ENCODE measurements at regions not wholly inside any gene's neighbourhood (a gene's known extent, or its start where the extent isn't known, plus 50 kb on each side); places are given as distances from the start of the nearest gene placed in this dataset.
A peak's percentile ranks its signal among the peaks of the same experiment; 100 is the strongest.

- peak; percentile 31 for FAIRE-seq
These were observed 373.1 kb upstream of the SYT4 start for GRCh38 chr18:43650426-43650825.

- FAIRE-seq, result no peak
These were observed 373.8 kb upstream of the SYT4 start for GRCh38 chr18:43651057-43651456.

GRCh38 chr18:43656547-43656946 is 379.3 kb upstream of the SYT4 start:
- no peak for FAIRE-seq

- no peak for FAIRE-seq
These were observed 384.3 kb upstream of the SYT4 start for GRCh38 chr18:43661570-43661969.

GRCh38 chr18:43662657-43663056 is 385.4 kb upstream of the SYT4 start:
- FAIRE-seq, result no peak

GRCh38 chr18:43663159-43663558 is 385.9 kb upstream of the SYT4 start:
- peak; percentile 72 for FAIRE-seq

DNA sequence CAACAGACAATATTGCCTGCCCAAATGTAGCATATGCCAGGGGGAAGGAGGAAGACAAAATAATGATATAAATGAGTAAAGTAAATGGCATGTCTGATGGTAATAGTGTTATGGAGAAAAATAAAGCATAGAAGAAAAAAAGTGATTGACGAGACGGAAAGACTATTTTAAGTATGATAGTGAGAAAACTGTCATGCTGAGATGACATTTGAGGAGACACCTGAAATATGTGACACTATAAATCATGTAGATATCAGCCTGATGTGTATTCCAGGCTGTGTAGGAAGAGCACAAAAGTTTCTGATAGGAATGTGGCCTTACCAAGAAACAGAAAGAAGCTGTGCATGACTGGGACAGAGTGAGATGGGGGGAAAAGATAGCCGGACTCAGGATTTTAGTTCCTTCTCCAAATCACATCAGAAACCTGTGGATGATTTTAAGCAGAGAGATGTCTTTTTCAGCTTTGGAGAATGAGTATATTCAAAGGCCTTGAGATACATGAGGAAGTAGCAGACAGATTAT is 387.3 kb upstream of the SYT4 start:
- FAIRE-seq, result no peak

- no peak for FAIRE-seq
These were observed 388.0 kb upstream of the SYT4 start for GRCh38 chr18:43665105-43665788.

DNA sequence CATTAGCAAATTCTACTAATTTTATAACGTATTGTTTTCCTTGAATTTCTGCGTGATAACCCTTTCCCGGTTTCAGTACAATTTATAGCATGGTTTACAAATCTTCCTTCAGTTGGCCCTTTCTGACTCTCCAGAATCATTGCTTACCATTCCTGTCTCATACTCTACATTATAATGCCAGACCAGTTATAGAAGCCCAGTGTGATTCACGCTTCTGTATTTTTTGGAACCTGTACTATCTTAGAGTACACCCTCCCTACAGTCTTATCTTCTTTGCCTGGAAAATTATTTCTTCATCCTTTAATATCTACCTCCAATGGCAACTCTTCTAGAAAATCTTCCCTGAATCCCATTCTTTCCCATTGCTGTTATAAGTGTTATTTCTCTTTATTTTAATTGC is 391.6 kb upstream of the SYT4 start:
- no peak for FAIRE-seq

GRCh38 chr18:43671431-43671830 is 394.1 kb upstream of the SYT4 start:
- FAIRE-seq, result no peak

GRCh38 chr18:43680096-43680495 is 402.8 kb upstream of the SYT4 start:
- FAIRE-seq, result peak; percentile 94

DNA sequence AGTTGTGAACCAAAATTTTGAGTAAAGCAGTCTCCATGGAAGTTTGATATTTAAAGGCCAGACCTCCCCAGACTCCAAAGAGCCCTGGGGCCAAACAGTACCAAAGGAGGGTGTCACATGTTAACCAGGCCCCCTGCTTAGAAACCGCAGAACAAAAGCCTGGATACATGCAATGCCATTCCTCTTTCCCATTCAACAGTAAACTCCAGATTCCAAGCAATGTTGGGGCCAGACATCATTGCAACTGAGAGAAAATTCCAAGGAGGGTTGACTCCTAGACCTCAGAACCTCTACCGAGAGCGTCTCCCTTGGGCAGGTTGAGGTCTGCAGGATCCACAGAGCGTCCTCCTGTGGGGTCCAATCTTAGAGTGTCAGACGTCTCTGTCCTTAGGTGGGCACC is 404.4 kb upstream of the SYT4 start:
- FAIRE-seq, result no peak

GRCh38 chr18:43682196-43682595 is 404.9 kb upstream of the SYT4 start:
- no peak for FAIRE-seq

GRCh38 chr18:43686709-43687108 is 409.4 kb upstream of the SYT4 start:
- no peak for FAIRE-seq

- no peak for FAIRE-seq
These were observed 414.9 kb upstream of the SYT4 start for GRCh38 chr18:43692099-43692690.

GRCh38 chr18:43702399-43702798 is 425.1 kb upstream of the SYT4 start:
- no peak for FAIRE-seq

- FAIRE-seq, result no peak
These were observed 425.8 kb upstream of the SYT4 start for GRCh38 chr18:43703050-43703449.

GRCh38 chr18:43705850-43706249 is 428.6 kb upstream of the SYT4 start:
- FAIRE-seq, result no peak

- no peak for FAIRE-seq
These were observed 432.8 kb upstream of the SYT4 start for GRCh38 chr18:43710135-43710534.

DNA sequence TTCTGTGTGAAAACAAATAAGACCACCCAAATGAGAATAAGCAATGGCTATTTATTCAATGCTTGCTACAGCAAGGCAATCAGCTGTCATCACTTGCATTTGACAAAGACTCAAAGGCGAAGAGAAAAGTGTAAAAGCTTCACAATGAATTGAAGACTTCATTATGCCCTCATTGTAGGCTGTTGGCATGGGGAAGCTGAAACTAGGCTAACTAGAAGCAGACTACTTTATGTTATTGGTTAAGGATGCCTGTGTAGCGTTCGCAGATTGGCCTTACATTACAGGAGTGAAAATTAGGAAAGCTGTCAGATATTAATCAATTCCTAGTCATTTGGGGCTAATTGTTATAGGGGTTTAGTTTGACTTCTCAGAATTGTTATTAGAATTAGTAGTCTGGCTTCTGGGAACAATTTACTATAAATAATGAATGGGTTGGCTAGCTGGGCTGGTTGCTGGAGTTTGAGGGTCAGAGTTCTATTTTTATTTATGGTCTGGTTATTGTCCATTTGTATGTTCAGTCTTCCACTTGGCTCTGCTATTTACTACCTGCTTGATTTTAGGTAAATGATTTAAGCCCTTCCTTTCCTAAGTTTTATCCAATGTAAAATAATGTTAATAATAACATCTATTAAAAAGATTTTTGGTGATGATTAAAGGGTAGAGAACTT is 437.2 kb upstream of the SYT4 start:
- no peak for FAIRE-seq

DNA sequence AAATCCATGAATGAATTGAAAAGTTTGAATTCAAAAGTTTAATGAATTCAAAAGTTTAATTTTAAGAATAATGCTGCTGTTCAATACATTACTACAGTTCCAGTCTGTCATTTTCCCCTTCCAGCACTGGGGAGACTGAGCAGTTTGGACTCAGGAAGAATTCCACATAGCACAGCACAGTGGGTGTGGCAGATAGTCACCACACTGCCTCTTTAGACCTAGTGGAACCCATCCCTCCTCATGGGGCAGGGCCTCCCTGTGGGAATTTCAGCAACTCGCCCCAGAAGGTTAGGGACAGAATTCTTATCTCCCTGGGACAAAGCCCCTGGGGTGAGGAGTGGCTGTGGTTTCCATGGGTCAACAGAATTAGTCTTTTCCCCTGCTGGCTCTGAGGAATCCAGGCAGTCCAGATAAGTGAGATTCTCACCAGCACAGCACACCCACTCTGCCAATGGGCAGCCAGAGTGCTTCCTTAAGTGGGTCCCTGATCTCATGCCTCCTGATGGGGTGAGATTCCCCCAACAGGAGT is 442.0 kb upstream of the SYT4 start:
- no peak for FAIRE-seq

GRCh38 chr18:43720041-43720440 is 442.8 kb upstream of the SYT4 start:
- no peak for FAIRE-seq

DNA sequence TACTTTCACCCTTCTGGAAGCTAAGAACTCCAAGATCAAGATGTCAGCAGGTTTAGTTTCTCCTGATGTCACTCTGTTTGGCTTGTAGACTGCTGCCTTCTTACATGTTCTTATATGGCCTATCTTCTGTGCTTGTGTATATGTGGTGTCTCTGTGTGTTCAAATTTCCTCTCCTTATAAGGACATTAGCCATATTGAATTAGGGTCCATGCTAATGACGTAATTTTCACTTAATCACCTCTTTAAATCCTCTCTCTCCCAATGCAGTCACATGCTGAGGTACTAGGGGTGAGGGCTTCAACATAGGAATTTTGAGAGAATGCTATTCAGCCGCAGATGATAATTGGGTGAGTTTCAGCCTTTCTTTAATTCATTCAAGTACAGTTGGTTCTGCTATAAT is 458.3 kb upstream of the SYT4 start:
- no peak for FAIRE-seq

Data from endometrium (tissue), 2 donors.